Gastrocnemius medialis (tissue), 4 donors: ENCODE measurements at regions not wholly inside any gene's neighbourhood (a gene's known extent, or its start where the extent isn't known, plus 50 kb on each side); places are given as distances from the start of the nearest gene placed in this dataset.

Source experiments
- POLR2A ChIP-seq, 2 donors: fragments of 450-650 bp; IDR thresholded peaks; one replicate each; pipeline ENCODE4 v1.6.1; 2017; ENCODE audit warnings: antibody characterized with exemption in 2 of 2, mild to moderate bottlenecking in 2 of 2, moderate library complexity in 2 of 2
- TF ChIP-seq, protein P1 (sequence below), 5 experiments: fragments of 450-650 bp in 3 of 5; fragments of 200-600 bp in 2 of 5; sonication (generic) in 2 of 5; IDR thresholded peaks in 4 of 5; conservative IDR thresholded peaks in 1 of 5; 1 replicate in 4 of 5; 2 replicates in 1 of 5; pipeline ENCODE4 v1.5.1; 2016 to 2019; ENCODE audit warnings: antibody characterized with exemption in 5 of 5, mild to moderate bottlenecking in 3 of 5, moderate library complexity in 3 of 5

DNA sequence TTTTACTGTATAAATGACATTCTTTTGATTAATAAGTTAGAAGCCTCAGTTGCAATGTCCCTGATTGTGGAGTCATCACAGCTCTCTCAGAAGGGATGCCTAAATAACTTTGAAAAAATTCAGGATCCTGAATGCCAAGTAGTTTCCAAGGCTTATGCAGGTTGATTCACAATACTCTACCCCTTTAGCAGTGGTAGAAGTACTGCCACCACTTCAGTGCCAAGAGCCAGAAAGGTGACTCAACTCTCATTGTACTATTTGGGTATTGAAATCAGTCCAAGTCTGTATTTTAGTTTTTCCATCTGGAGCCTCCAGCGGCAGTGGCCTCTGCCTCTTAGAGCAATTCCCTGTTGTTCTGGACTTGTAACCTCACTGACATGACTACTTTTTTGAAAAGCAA is 320.1 kb upstream of the NDST4 start:
- TF ChIP-seq POLR2A (IDR thresholded peaks at IDR 0.05): no peak
- TF ChIP-seq, protein P1, sequence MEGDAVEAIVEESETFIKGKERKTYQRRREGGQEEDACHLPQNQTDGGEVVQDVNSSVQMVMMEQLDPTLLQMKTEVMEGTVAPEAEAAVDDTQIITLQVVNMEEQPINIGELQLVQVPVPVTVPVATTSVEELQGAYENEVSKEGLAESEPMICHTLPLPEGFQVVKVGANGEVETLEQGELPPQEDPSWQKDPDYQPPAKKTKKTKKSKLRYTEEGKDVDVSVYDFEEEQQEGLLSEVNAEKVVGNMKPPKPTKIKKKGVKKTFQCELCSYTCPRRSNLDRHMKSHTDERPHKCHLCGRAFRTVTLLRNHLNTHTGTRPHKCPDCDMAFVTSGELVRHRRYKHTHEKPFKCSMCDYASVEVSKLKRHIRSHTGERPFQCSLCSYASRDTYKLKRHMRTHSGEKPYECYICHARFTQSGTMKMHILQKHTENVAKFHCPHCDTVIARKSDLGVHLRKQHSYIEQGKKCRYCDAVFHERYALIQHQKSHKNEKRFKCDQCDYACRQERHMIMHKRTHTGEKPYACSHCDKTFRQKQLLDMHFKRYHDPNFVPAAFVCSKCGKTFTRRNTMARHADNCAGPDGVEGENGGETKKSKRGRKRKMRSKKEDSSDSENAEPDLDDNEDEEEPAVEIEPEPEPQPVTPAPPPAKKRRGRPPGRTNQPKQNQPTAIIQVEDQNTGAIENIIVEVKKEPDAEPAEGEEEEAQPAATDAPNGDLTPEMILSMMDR (IDR thresholded peaks at IDR 0.05 in 4 of 5, conservative IDR thresholded peaks at IDR 0.05 in 1 of 5): no peak
